HUES48 (cell line): ENCODE measurements at regions not wholly inside any gene's neighbourhood (a gene's known extent, or its start where the extent isn't known, plus 50 kb on each side); places are given as distances from the start of the nearest gene placed in this dataset.

Experiments
- H3K27ac ChIP-seq: one replicate; pipeline ENCODE4 v1.7.0; 2013; ENCODE audit warnings: low read depth, low read length, inconsistent platforms
- H3K27me3 ChIP-seq: 2 replicates; pipeline ENCODE4 v1.6.1; 2013; ENCODE audit warnings: mild to moderate bottlenecking, low read length; ENCODE audit not compliant: control insufficient read depth, insufficient read depth
- H3K36me3 ChIP-seq: 2 replicates; pipeline ENCODE4 v1.6.1; 2013; ENCODE audit warnings: low read length; ENCODE audit not compliant: control insufficient read depth, insufficient read depth
- H3K4me1 ChIP-seq: 2 replicates; pipeline ENCODE4 v1.6.1; 2013; ENCODE audit warnings: mild to moderate bottlenecking, low read length; ENCODE audit not compliant: control insufficient read depth, insufficient read depth
- H3K4me3 ChIP-seq: 2 replicates; pipeline ENCODE4 v1.5.1; 2013; ENCODE audit warnings: mild to moderate bottlenecking, low read depth, low read length
- H3K9ac ChIP-seq: 2 replicates; pipeline ENCODE4 v1.6.1; 2013; ENCODE audit warnings: mild to moderate bottlenecking, low read depth, low read length, moderate library complexity
- H3K9me3 ChIP-seq: 2 replicates; pipeline ENCODE4 v1.6.1; 2013; ENCODE audit warnings: low read length; ENCODE audit not compliant: control insufficient read depth, insufficient read depth

GRCh38 chr7:70942791-70943190, 189.2 kb upstream of the GALNT17 start:
- Histone ChIP-seq H3K27me3 (no peaks in the 10 kb centered on the region), H3K27ac (no peak overlapping the region), H3K9me3 (no peaks in the 10 kb centered on the region), H3K9ac (no peak overlapping the region), H3K4me3 (no peak overlapping the region), H3K36me3 (no peaks in the 10 kb centered on the region), H3K4me1 (no peaks in the 10 kb centered on the region)

- Histone ChIP-seq H3K4me3 (no peak overlapping the region), H3K27me3 (no peaks in the 10 kb centered on the region), H3K36me3 (no peaks in the 10 kb centered on the region), H3K27ac (no peak overlapping the region), H3K9me3 (peaks cover 3% of the 10 kb centered on the region; the same call in 1 of the 2 replicates), H3K4me1 (no peaks in the 10 kb centered on the region), H3K9ac (no peak overlapping the region)
Measured at GRCh38 chr7:70944516-70944915, 187.4 kb upstream of the GALNT17 start.

GRCh38 chr7:70947181-70947580, 184.8 kb upstream of the GALNT17 start:
- H3K27me3 ChIP-seq, result no peaks in the 10 kb centered on the region
- no peak overlapping the region for H3K27ac ChIP-seq
- H3K4me3 ChIP-seq, result no peak overlapping the region
- H3K4me1 ChIP-seq, result peaks cover under 1% of the 10 kb centered on the region; the same call in 1 of the 2 replicates
- H3K36me3 ChIP-seq, result no peaks in the 10 kb centered on the region
- peaks cover 3% of the 10 kb centered on the region; the same call in 1 of the 2 replicates for H3K9me3 ChIP-seq
- H3K9ac ChIP-seq, result no peak overlapping the region

- Histone ChIP-seq H3K27me3 (no peaks in the 10 kb centered on the region), H3K27ac (no peak overlapping the region), H3K36me3 (no peaks in the 10 kb centered on the region), H3K9ac (no peak overlapping the region), H3K9me3 (peaks cover 3% of the 10 kb centered on the region; the same call in 1 of the 2 replicates), H3K4me1 (peaks cover 3% of the 10 kb centered on the region; the same call in 1 of the 2 replicates), H3K4me3 (no peak overlapping the region)
Measured at GRCh38 chr7:70949862-70950261, 182.1 kb upstream of the GALNT17 start.

- Histone ChIP-seq H3K9ac (no peak overlapping the region), H3K4me1 (peaks cover 3% of the 10 kb centered on the region; the same call in 1 of the 2 replicates), H3K27me3 (no peaks in the 10 kb centered on the region), H3K4me3 (no peak overlapping the region), H3K9me3 (peaks cover 3% of the 10 kb centered on the region; the same call in 1 of the 2 replicates), H3K36me3 (no peaks in the 10 kb centered on the region), H3K27ac (no peak overlapping the region)
Measured at GRCh38 chr7:70951271-70951962, 180.5 kb upstream of the GALNT17 start.

GRCh38 chr7:70952311-70952710, 179.6 kb upstream of the GALNT17 start:
- H3K9ac ChIP-seq, result no peak overlapping the region
- H3K9me3 ChIP-seq, result peaks cover 3% of the 10 kb centered on the region; the same call in 1 of the 2 replicates
- no peaks in the 10 kb centered on the region for H3K36me3 ChIP-seq
- H3K27me3 ChIP-seq, result no peaks in the 10 kb centered on the region
- peaks cover 3% of the 10 kb centered on the region; the same call in 1 of the 2 replicates for H3K4me1 ChIP-seq
- no peak overlapping the region for H3K4me3 ChIP-seq
- no peak overlapping the region for H3K27ac ChIP-seq

GRCh38 chr7:70953331-70953741, 178.6 kb upstream of the GALNT17 start:
- no peaks in the 10 kb centered on the region for H3K27me3 ChIP-seq
- no peaks in the 10 kb centered on the region for H3K36me3 ChIP-seq
- H3K9me3 ChIP-seq, result peaks cover 3% of the 10 kb centered on the region; the same call in 1 of the 2 replicates
- H3K27ac ChIP-seq, result no peak overlapping the region
- no peak overlapping the region for H3K9ac ChIP-seq
- peaks cover 3% of the 10 kb centered on the region; the same call in 1 of the 2 replicates for H3K4me1 ChIP-seq
- H3K4me3 ChIP-seq, result no peak overlapping the region

GRCh38 chr7:70953796-70954195, 178.1 kb upstream of the GALNT17 start:
- Histone ChIP-seq H3K4me1 (peaks cover 3% of the 10 kb centered on the region; the same call in 1 of the 2 replicates), H3K4me3 (no peak overlapping the region), H3K27ac (no peak overlapping the region), H3K27me3 (no peaks in the 10 kb centered on the region), H3K9ac (no peak overlapping the region), H3K9me3 (peaks cover 1% of the 10 kb centered on the region; the same call in 1 of the 2 replicates), H3K36me3 (no peaks in the 10 kb centered on the region)

GRCh38 chr7:70972693-70973092, 159.3 kb upstream of the GALNT17 start:
- H3K4me1 ChIP-seq, result no peaks in the 10 kb centered on the region
- no peak overlapping the region for H3K4me3 ChIP-seq
- no peak overlapping the region for H3K9ac ChIP-seq
- no peaks in the 10 kb centered on the region for H3K27me3 ChIP-seq
- H3K27ac ChIP-seq, result no peak overlapping the region
- H3K36me3 ChIP-seq, result no peaks in the 10 kb centered on the region
- H3K9me3 ChIP-seq, result peaks cover 4% of the 10 kb centered on the region; the same call in 1 of the 2 replicates

GRCh38 chr7:70975754-70976153, 156.2 kb upstream of the GALNT17 start:
- H3K27ac ChIP-seq, result no peak overlapping the region
- no peaks in the 10 kb centered on the region; the same call in 1 of the 2 replicates for H3K9me3 ChIP-seq
- H3K9ac ChIP-seq, result no peak overlapping the region
- H3K36me3 ChIP-seq, result no peaks in the 10 kb centered on the region
- no peak overlapping the region for H3K4me3 ChIP-seq
- no peaks in the 10 kb centered on the region for H3K27me3 ChIP-seq
- no peaks in the 10 kb centered on the region for H3K4me1 ChIP-seq

- Histone ChIP-seq H3K27me3 (no peaks in the 10 kb centered on the region), H3K9ac (no peak overlapping the region), H3K27ac (no peak overlapping the region), H3K9me3 (no peaks in the 10 kb centered on the region), H3K4me1 (peaks cover 8% of the 10 kb centered on the region; the same call in 1 of the 2 replicates), H3K36me3 (no peaks in the 10 kb centered on the region), H3K4me3 (no peak overlapping the region)
Measured at GRCh38 chr7:70986297-70986696, 145.6 kb upstream of the GALNT17 start.
